ENCODE measurements at regions not wholly inside any gene's neighbourhood (a gene's known extent, or its start where the extent isn't known, plus 50 kb on each side); places are given as distances from the start of the nearest gene placed in this dataset.
"Not testable (repeated sequence)": the region's sequence is repeated elsewhere in the genome, so short reads cannot be mapped to it uniquely, and the experiment has no call there.

DNA sequence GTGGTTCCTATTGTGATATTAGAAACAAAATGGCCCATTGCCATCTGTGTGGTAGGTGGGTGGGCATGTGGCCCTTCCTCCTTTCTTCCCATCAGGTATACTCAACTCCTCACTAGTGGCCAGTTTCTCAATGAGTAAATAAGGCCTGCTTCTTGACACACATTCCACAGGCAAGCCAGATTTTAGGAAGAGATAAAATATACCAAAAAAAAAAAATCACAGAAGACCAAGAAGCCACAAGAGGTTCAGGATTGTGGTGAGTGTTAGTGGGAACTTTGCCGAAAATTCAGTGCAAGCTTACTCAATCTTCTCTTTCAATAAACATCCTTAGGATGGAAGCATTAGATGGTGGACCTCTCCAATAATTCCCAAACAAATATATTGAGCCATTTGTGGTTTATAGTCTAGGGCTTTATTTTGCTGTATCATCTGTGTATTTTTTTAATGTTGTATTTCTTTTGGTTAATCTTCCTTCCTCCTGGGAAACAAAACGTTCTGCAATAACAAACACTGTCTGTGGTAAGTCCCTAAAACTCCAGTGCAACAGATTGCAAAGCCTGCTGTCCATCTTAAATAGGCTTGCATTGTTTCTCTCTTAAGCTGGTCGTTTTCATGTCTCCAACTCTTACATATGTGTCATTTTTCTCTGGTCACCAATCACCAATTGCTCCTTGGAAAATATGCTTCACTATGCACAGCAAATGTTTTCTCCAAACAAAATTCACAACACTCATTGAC is 289.9 kb upstream of the KITLG start:
- peak; percentile 45 for DNase-seq

DNA sequence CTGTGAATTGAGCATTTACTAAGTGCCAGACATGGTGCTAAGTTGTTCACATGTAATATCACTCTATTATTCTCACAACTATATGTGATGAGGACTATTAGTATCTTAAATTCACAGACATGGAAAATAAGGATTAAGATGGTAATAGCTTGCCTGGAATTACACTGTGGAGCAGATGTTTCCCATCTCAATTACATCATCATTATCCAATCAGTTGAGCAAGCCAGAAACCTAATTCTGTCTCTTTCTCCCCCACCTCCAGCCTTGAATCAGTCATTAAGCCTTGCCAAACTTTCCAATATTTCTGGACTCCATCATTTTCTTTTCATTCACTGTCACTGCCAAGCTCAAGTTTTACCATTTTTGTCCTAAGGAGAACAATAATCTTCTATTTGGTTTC is 287.8 kb upstream of the KITLG start:
- DNase-seq = peak; percentile 32

DNA sequence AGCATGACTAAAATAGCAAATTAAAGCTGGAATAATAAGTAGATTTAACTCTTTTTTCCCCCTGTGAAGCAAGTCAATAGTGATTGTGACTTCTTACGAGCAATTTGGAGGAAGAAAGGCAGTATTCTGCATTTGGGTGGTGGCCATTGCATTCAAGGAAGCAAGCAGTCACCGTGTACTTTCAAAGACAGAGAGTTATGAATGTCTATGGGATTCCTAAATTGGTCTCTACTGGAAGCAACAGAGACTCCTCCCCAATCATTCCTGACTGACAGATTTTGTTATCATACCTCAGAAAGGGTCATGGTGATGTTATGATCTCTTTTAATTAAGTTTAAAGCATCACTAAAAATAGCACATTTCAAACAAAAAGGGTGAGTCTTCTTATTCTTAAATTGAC is 287.2 kb upstream of the KITLG start:
- DNase-seq = no peak

DNA sequence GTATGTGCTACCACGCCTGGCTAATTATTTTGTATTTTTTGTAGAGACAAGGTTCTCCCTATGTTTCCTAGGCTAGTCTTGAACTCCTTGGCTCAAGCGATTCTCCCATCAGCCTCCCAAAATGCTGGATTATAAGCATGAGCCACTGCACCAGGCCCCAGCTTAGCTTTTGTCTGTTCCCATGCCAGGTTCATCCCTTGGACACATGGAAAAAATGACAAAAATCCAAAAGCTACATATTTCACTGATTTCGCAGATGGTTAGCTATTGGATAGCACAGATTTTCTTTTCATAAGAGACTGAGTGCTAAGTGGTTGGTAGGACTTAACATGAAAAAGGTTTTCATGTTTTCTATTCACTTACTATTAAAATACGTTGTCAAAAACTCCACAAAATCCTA is 286.6 kb upstream of the KITLG start:
- peak; percentile 45 for DNase-seq

DNA sequence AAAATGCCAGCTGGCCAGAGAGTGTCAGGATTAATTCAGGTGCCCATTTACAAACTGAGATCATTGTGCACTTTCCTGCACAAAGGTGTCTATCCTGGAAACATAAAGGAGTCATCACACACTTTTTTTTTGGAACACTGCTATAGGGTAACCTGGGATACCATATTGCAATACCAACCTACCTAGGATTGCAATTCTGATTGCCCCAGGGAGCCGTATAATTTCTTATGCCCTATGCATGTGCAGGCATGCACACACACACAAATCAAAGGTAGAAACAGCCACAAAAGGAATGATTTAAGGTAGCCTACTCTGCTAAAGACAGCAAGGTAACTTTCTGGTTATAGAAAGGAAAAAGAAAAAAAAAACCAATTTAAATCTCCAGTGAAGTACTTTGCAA is 285.3 kb upstream of the KITLG start:
- no peak for DNase-seq

DNA sequence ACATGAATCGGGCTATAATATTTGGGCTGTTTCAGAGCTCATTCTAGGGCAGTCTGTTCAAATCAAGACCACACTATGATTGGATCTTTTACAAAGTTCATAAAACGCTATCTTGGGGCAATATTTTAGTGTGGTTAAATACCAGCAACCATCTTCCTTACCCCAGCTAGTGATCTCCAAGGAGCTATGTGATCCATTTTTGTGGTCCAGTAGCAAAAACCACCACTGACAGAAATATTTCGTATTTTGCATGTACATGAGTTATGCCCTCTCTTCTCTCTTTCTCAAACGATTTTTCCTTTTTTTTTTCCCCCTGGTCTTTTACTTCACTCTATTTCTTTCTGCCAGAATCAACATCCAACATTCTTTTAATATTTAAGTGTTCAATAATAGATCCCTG is 280.6 kb upstream of the KITLG start:
- DNase-seq = peak; percentile 72

DNA sequence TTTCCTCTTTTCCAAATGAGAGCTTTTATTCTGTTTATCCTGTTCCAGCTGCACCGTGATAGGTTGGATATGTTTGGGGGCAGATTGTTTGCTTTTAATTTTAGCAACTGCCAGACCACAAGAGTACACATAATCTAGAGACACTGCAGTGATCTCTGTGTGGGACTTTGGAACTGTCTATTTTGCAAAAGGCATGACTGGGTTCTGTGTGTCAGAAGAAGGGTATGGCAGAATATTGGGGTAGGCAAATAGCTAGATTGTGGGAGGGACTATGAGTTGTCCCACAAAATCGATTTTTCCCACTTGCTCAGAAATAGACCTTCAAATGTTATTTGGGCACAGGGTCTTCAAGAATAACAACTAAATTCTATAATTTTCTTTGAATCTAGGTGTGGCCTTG is 275.9 kb upstream of the KITLG start:
- DNase-seq = no peak

DNA sequence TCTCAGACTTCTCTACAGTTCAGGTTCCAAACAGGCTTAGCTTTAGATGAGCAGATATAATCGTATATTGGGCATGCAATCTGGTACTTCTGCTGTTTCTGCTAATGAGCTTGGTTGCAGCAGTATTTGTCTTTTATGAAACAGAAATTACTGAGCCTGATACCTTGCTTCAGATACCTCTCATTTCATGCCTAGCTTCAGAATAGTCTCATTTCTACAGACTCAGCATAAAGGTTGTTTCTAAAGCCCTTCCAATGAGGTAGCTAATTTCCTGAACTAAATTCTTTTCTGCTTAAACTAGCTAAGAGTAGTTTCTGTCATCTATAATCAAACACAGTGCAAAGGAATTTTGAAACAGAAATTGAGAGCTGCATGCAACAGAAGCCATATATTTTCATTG is 275.0 kb upstream of the KITLG start:
- DNase-seq = no peak

DNA sequence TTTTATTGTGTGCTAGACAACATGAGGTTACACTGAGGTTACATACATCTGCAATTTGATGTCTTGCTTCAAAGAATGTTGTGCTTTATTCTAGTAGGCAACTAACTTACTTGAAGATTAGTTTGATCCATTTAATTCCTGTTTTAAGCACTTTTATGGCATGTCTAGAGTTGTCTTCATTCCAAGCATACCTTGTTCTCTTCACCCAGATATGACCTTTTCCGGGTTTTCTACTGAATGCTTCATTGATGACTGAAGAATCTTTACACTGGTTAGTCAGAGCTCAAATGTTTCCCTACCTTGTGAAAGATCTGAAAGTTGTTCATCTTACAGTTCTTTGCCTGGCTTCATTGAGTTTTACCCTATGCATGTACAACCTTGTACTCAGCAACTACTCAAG is 274.0 kb upstream of the KITLG start:
- DNase-seq = peak; percentile 94

DNA sequence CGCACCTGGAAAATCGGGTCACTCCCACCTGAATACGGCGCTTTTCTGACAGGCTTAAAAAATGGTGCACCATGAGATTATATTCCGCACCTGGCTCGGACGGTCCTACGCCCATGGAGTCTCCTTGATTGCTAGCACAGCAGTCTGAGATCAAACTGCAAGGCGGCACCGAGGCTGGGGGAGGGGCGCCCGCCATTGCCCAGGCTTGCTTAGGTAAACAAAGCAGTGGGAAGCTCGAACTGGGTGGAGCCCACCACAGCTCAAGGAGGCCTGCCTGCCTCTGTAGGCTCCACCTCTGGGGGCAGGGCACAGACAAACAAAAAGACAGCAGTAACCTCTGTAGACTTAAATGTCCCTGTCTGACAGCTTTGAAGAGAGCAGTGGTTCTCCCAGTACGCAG is 267.0 kb upstream of the KITLG start:
- not testable (repeated sequence) for DNase-seq

DNA sequence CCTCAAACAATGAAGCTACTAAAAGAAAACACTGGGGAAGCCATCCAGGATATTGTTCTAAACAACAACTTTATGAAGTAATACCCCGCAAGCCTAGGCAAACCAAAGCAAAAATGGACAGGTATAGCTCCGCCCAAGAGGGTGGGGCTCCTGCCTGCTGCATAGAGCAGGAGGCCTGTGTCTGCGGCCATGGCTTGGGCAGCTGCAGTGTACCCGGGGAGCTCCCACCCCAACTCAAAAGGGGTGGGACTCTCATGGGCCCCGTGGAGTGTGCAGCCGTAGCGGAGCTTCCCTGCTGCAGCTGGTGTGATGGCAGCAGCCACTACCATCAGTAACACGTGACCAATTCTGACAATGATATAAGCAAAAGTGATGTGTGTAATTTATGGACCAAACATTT is 264.2 kb upstream of the KITLG start:
- no peak for DNase-seq

DNA sequence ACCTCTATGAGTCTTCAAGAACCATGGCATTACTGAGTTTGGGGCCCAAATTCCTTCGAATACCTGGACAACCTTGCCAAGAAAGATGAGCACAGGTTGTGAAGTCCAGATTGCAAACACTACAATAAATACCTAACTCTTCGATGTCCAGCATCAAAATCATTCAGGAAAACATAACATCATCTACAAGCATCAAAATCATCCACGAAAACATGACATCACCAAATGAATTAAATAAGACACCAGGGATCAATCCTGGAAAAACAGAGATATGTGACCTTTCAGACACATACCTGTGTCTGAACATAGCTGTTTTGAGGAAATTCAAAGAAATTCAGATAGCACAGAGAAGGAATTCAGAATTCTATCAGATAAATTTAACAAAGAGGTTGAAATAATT is 262.0 kb upstream of the KITLG start:
- DNase-seq = no peak

DNA sequence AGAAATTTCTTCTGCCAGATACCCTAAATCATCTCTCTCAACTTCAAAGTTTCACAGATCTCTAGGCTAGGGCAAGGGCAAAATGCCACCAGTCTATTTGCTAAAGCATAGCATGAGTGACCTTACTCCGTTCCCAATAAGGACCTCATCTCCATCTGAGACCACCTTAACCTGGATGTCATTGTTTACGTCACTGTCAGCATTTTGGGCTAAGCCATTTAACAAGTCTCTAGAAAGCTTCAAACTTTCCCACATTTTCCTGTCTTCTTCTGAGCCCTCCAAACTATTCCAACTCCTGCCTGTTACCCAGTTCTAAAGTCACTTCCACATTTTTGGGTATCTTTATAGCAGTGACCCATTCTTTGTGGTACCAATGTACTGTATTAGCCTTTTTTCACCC is 259.2 kb upstream of the KITLG start:
- DNase-seq = no peak

DNA sequence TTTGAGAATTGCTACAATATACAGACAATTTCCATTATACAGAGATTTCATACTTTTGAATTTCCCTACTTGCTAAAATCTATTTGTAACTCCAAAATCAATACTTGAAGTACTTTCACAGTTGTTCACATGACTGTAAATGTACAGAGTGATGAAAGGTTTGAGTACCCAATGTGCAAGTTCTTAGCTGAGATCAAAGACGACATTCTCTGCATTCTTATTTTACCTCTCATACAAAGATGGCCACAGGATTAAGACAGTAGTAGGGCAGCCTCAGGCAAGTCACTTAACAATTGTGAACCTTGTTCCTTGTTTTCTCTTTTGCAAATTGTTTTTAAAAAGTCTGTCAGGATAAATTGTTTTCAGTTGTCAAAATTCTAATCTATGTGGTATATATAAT is 255.9 kb upstream of the KITLG start:
- peak; percentile 53 for DNase-seq

DNA sequence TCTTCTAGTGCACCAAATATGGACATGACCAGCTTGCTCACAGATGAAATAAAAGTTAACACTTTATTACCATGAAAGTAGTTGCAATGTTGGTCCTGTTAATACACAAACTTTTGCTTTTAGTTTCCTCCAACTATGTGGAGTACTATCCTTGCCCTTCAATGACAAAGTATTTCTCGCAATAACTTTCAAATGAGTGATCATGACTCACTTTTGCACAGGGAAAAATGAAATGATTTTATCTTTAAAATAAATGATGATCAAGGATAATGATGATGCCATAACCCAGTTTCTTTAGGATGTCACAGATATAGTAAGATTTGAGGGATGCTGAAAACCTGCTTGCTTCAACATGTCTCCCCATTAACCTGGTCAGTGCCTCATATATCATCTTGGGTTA is 254.0 kb upstream of the KITLG start:
- DNase-seq = peak; percentile 44

DNA sequence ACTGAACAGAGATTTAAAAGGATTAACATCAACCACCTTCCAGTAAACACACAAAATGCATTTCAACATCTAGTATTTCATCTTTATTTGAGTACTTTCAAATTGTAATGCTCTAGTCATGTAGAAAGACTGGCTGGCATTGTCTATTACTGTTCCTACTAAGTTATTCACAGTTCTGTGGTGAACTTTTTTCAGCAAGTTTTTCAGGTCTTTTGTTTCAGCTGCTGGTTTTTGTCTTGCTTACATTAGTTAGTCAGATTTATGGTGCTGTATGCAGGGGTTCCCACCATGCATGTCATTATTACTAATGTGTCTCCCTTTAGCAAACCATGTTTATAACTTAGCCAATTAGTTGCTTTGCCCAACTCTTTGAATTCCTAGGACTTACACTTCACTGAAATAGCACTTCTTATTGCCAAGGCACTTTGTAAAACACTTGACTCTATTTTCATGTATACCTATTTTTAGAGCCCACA is 253.4 kb upstream of the KITLG start:
- DNase-seq = peak; percentile 34

DNA sequence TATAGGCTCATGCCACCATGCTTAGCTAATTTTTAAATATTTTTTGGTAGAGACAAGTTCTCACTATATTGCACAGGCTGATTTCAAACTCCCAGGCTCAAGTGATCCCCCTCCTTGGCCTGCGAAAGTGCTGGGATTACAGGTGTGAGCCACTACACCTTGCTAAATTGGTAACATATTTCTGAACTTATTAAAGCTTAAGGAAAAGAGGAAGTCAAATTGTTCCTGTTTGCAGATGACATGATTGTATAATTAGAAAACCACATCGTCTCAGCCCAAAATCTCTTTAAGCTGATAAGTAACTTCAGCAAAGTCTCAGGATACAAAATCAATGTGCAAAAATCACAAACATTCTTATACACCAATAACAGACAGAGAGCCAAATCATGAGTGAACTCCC is 248.3 kb upstream of the KITLG start:
- DNase-seq = not testable (repeated sequence)

DNA sequence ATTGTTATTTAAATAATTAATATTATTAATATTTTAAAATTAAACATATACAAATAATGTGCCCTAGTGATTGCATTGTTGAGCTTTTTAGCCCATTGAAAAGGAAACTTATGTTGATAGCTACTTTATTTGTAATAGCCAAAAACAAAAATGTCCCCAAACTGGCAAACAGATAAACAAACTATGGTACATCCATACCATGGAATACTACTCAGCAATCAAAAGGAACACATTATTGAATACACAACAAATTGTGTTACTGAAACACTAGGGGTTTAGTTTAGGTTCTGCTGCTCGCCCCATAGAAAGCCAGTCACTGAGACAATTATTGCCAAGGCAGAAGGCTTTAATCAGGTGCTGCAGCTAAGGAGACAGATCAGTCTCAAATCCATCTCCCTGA is 239.7 kb upstream of the KITLG start:
- DNase-seq = no peak

DNA sequence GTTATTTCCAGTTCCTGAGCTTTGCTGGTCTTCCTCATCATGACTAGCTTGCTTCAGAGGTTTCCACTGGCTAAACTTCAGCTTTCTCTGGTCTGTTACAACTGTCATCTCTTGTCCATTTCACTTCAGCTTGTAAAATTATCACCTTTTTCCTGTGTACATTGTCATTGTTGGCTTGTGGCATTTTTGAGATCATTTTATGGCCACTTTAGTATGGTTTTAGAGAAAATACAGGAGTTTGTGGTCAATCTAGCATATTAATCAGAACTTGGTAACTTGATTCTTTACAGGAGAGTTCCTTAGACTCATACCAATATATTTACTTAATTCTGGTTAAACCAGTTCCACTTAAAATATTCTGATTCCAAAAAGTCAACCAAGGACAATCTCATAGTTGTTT is 235.9 kb upstream of the KITLG start:
- DNase-seq = peak; percentile 19

DNA sequence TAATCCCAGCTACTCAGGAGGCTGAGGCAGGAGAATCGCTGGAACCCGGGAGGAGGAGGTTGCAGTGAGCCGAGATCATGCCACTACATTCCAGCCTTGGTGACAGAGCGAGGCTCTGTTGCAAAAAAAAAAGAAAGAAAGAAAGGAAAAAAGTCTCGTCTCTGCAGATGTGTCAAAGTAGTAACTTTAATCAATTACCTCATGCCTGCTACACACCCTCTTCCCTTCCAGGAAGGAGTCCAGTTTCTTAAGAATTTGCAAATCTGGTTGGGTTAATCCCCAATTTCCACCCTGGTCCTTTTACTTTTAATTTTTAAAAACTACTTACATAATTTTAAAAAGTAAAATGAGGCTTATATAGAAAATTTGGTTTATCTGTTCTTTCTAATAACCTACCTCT is 234.5 kb upstream of the KITLG start:
- no peak for DNase-seq

DNA sequence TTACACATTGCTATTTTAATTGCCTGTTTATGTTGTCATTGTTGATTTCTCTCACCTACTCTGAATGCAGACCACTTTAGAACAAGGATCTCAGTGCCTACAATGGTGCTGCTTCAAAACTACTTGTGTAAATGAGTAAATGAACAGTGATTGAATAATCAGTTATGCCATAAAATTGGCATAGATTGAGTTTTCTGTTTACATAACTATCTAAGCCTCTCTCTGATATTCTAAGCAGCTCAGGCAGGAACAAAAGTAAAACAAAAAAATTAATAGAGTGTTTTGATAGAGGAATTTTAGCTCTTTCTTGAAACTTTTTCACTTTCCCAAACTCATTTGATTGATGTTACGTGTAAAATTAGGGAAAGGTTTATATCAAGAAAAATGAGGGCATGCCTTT is 232.3 kb upstream of the KITLG start:
- DNase-seq = no peak

DNA sequence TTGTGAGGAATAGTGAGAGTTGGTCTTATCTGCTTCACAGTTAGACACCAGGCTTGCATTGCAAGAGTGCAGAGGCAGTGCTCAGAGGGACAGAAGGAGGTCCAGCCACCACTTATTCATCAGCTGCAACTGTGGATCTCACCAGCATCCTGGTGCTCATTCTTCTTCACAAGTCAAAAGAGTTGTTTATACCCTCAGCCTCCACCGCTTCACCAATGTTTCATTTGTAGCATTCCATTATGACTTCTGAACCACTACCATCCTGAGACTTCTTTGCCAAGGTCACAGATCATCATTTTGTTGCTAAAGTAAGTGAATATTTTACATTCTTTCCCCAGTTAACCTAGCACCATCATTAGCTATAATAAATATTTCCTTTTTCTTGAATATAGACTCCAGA is 230.5 kb upstream of the KITLG start:
- peak; percentile 28 for DNase-seq

DNA sequence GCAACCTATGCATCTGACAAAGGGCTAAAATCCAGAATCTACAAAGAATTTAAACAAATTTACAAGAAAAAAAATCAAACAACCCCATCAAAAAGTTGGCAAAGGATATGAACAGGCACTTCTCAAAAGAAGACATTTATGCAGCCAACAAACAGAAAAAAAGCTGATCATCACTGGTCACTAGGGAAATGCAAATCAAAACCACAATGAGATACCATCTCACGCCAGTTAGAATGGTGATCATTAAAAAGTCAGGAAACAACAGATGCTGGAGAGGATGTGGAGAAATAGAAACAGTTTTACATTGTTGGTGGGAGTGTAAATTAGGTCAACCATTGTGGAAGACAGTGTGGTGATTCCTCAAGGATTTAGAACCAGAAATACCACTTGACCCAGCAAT is 229.6 kb upstream of the KITLG start:
- not testable (repeated sequence) for DNase-seq

DNA sequence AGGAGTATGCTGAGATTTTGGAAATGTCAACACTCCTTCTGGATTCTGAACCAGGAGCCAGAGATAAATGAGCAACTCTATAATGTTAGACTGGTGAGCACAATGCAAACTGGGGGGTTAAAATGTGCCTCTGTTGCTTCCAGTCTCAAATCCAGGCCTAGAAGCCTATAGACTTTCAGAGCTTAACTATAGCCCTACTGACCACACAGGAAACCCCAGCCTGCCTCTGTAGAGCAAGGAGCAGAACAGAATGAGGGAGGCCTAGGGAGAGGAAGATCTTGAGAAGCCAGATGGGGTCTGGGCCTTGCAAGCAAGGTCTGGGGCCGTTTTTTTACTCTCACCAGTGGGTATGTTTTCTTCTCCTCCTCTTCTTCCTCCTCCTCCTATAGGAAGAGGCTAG is 225.4 kb upstream of the KITLG start:
- no peak for DNase-seq

DNA sequence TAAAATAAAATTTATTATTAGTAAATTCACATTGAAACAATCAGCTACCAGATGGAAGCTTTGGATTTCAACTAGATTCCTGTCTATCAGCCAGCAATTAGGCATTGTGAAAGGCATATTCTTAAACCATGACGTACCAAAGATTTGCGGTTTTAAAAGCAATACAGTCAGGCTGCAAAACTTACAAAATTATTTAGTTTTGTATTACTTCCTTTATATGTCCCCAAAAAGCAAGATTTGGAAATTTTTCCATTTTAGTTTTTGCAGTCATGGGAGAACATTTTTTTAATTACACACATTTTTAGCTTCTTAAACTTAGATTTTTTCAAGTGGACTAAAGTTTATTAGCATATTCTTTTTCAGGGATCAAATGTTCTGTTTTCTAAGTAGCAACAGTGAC is 225.0 kb upstream of the KITLG start:
- peak; percentile 24 for DNase-seq
